ENCODE measurements at regions not wholly inside any gene's neighbourhood (a gene's known extent, or its start where the extent isn't known, plus 50 kb on each side); places are given as distances from the start of the nearest gene placed in this dataset.

GRCh38 chr20:23279836-23280235, 70.8 kb upstream of the NXT1 start:
- DNase-seq, result peak; percentile 9

DNA sequence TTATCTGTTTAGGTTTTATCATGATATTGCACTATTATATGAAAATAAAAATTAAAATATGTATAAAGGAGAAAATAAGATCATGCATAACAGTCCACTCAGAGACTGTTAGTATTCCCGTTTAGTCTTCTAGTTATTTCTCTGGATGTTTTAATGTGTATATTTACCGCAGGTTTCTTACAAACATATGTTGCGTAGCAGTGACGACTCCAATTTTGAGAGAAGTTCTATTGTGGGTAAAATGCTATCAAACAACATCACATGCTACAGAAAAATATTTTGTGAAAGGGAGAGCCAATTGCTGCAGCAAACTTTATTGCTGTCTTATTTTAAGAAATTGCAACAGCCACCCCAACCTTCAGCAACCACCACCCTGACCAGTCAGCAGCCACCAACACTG, 72.4 kb upstream of the NXT1 start:
- no peak for DNase-seq

GRCh38 chr20:23277316-23277715, 73.3 kb upstream of the NXT1 start:
- no peak for DNase-seq

DNA sequence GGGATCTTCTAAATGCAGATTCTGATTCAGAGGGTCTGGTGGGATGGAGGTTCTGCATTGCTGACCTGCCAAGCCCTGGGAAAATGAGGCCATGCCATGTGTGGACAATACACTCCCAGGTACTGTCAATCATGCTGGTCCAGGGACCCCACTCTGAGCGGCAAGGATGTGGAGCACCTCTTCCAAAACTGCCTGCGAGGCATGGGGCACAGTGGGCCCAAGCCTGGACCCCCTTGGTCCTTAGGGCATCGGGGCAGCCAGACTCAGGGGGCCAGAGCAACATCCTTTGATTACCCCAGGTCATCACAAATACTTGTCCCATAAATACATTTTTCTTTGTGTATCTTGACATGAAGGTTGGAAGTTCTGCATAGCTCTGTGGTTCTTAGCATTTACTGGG, 76.8 kb upstream of the NXT1 start:
- no peak for DNase-seq

DNA sequence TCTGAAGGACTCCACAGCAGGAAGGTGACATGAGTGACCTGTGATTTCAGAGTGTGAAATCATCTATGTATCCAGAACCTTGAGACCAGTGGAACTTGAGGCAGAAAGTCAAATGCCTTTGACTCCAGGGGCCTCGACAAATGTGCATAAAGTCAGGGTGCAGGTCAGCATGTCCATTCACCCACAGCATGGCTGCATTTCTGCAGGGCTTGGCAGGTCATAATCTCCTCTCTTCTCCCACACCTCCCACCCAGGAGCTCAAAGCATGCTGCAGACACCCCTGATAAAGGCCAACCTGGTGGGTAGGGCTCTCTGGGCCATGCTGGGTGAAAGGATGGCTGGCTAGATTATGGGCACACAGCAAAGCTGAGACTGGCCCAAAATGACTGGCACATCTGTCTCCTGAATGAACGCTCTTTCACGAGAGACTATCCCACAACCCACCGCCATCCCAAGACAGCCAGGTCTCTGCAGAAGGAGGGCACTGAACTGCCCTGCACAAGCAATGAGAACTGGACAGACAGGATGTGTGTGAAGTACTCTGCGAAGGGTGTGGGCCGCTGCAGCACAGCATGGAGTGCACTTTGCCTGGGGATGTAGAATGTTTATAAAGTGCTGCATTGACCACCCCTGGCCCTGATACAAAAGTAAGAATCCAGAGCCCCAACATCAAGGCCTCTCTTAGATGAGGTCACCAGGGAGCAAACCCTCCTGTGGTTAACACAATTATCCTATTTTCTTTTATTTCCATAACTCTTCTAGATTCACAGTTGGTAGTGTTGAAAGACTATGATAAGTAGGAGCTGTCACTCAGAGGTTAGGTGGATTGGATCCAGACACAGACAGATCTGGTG, 78.2 kb upstream of the NXT1 start:
- no peak for DNase-seq

DNA sequence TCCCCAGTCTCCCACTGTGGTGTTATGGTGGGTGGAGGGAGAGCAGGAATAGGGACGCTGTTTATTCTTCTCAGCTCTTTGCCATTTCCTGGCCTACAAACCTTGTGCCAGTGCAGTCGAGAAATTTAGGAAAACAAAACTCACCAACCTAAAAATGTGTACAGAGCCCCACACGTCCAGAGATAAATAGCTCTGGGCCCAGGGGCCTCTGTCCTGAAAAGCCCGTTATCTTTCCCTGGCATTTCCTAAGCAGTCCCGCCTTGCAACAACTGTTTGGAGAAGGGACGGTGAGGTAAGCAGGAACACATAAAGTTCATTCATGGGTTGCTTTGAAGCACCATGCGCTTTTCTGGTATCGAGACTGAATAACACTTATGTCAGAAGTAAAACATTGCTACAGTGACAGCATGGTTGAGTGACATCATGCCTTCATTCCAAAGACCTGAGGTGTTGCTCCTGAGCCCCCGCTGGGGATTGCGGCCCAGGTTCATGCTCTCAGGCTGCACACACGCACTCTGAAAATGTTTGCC, 80.1 kb upstream of the NXT1 start:
- DNase-seq, result no peak

DNA sequence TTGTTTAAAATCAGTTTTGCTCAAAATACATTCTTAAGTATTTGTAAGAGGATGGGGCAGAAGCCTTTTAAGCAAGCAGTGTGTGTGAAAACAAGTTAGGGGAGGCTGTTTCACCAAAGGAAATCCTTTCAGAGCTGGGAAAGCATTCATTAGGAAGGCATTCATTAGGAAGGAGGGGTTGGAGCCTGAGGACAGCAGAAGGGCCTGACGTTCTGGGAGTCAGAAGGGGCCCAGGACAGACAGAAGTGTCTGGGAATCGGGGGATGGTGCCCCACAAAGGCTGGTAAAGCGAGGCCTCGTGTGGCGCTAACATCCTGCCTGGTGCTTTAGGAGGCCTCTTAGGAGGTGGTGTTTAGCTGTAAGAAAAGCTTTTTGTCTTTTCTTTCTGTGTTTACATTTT, 80.6 kb upstream of the NXT1 start:
- DNase-seq, result no peak

GRCh38 chr20:23268792-23269354, 81.7 kb upstream of the NXT1 start:
- no peak for DNase-seq

DNA sequence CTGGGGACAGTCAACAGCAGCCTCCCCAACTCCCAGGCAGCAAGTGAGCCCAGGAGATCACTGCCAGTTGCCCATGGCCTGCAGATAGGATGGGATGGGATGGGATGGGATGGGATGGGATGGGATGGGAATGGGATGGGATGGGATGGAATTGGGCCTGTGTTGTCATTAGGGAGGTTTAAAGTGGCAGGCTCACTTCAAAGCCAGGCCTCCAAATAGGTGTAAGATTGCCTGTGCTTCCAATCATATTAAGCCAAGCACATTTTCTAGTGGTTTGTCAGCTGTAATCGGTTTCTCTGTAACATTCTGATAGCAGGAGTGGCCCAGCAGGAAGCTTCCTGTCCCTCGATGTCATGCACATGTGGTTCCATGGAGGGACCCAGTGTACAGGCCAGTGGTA, 82.7 kb upstream of the NXT1 start:
- no peak for DNase-seq

DNA sequence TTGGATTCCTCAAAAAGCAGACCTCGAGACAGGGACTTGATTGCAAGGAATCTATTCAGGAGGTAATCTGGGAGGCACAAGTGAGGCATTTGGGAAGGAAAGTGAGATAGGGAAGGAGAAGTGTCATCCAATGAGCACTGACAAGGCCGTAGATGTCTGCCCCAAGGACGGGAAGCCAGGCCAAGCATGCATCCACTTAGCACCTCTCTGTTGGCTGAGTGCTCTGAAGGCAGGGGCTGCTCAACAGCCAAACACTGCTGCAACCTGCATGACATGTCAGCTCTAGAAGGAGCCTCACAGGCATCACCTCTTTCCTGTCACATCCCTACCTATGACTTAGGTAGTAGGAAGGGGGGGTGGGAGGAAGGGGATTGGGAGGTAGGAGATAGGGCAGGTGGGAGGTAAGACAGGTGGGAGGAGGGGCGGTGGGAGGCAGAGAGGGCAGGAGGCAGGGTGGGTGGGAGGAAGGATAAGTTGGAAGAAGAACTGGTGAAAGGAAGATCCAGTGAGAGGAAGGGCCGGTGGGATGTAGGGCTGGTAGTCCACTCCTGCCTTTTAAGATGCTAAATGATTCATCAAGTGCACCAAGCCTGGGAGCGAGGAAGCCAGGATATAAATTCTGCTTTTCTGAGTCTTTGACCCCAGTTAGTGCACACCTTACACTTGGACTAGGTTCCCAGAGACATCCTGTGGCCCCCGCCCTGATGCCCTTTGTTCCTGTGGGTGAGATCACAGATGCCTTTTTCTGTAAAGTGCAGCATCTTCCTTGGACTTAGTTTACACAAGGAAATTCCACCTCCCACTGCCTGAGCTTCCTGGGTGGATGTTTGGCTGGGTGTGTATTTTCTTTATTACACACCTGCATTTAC, 83.8 kb upstream of the NXT1 start:
- DNase-seq, result no peak

- DNase-seq, result no peak
Observed at GRCh38 chr20:23265226-23265625, 85.4 kb upstream of the NXT1 start.

GRCh38 chr20:23264545-23264944, 86.0 kb upstream of the NXT1 start:
- DNase-seq, result no peak

DNA sequence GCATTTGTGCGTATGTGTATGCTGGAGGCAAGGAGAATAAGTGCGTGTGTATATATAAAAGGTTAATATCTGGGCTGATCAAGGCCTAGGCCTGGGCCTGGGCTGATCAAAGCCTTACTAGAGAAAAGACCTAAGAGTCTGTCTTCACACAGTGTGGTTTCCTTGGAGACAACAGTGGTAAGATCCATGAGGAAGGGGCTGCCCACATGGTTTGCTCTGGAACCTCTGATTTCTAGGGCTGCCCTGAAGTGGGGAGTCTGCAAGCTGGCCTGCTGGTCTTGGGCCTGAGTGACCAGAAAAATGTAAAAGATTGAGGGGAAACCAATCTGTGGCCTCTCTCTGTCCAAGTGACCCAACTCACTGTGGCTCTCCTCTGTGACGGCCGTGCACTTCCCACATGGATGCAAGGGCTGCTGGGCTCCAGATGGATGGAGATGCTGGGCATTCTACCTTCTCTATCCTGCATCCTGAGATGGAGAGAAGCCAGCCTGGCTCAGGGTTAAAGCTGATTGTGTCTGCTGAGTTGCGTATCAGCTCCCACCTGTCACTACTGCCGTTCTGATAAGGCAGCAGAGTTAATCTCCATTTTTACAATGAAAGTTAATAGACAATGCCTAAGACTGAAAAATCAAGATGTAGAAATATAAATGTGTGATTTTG, 90.3 kb upstream of the NXT1 start:
- no peak for DNase-seq

- DNase-seq, result no peak
Observed at GRCh38 chr20:23258747-23259121, 91.9 kb upstream of the NXT1 start.

DNA sequence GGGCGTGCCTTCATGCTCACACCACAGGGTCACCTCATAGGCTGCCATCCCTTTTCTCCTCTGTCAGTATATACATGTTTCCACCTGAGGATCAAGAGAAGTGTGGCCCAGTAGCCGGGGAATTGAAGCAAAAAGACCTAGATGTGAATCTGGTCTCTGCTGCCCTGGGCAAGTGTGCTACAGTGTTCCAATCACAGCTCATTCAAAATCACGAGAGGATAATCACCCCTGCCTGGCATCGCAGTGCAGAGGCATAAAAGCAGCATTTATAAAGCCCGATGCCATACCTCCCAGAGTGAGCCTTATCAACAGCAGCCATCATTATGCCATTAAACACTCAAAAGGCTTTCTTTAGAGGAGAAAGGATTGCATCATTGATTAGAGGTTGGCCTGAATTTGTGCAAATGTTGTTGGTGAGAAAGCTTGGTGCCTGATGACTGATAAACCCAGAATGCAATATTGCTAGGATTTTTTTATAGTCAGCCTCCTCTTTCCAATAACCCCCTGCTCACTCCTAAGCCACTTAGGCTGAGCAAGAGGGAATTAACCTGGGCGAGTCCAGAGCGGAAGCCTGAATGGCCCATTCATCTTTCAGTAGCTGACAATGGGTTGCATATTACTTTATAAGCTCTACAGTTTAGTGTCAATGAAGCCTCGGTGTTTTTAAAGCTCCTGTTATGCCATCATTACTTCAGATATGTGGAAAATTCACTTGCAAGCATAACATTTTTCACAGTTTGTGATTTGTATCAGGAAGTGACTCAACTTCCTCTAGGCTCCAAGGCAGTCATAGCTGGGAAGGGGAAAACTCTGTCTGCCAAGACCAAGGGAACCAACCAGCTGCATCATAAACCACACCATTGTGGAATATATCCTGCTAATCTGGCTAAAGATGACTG, 92.5 kb upstream of the NXT1 start:
- DNase-seq, result no peak

- DNase-seq, result peak; percentile 37
Observed at GRCh38 chr20:23257106-23257761, 93.4 kb upstream of the NXT1 start.

DNA sequence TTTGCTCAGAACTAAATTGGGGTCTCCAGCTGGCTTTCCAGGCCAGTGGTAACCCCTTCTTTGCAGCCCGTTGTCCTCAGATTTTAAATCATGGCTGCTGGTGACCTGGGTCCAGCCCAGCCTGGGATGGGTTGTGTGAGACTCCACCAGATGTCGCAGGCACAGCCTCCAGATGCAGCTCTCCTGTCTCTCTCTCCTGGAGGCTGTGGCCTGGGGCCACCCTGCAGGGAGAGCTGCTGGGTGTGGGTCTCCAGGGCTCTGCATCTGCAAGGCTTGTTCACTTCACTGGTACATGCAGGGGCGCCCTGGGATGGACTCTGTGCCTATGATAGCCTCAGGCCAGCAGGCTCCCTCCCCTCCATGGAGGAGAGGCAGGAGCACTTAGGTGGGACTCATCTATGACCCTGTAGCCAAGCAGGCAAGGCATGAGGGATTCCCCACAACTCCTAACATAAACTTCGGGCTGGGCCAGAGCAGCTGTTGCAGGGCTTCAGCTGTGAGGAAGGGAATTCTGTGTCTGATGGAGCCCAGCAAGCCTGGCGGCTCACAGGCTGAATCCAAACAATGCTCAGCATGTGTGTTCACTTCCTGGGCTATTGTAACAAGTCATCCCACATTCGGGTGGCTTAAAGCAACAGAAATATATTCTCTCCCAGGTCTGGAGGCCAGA, 94.7 kb upstream of the NXT1 start:
- DNase-seq, result peak; percentile 45

DNA sequence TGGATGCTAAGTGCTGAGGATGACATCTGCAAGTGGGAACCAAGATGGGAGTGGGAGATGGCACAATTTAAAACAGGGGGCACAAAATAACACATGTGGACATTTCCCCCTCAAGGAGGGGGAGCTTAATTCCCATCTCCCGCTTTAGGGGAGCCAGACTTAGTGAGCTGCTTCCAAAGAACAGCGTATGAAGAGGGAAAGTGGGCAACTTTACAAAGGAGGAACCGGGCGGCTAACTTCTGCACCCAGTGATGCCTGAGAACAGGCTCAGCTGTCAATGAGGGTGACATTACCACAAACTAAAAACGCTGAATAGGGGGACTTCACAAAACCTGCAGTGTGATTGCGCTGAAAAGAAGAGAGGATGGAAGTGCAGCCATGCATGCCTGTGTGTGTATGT, 95.5 kb upstream of the NXT1 start:
- peak; percentile 24 for DNase-seq

DNA sequence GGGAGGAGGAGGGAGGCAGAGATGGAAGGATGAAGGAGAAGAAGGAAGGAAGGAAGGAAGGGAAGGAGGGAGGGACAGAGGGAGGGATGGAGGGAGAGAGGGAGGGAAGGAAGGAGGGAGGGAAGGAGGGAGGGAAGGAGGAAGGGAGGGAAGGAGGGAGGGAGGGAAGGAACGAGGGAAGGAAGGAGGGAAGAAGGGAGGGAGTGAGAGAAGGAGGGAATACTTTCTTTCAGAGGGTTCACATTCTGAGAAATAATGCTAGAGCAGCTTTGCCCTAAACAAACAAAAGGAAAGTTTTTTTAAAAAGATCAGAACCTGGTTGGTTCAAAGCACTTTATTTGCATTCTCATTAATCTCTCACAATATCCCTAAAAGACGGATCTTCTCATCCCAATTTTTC, 96.1 kb upstream of the NXT1 start:
- no peak for DNase-seq

DNA sequence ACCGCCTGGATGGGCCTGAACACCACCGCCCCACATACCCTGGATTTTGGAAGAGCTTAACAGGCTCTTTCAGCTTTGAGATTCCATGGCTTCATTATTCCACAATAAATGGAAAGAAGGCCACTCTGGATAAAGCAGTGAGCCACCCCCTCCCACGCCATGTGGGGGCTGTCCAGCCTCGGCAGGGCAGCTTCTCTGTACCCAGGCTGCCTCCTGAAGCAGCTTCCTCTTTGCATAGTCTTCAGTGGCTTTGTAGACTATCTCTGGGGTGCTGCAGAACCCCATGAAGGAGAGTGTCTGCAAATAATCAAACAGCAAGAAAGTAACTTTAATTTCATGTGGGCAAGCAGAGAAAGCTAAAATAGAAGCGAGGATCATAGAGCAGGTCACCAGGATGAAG, 96.6 kb upstream of the NXT1 start:
- DNase-seq, result no peak

DNA sequence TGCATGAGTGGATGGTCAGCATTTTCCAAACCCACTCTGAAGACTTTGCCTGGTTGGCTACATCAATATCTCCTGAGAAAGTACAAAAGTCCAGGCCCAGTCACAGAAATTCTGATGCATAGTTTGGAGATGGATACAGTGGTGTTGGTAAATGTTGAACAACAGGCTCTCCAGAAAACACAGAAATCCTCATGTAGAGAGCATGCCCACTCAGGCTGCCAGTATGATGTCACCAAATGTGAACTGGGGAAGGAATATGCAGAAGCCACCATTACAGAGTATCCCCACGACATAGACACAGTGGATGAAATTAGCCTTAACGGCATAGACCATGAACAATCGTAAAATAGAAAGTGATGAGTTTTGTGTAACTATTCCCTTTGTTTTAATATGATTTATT, 97.1 kb upstream of the NXT1 start:
- no peak for DNase-seq
